Nephron (organoid): ENCODE measurements at regions not wholly inside any gene's neighbourhood (a gene's known extent, or its start where the extent isn't known, plus 50 kb on each side); places are given as distances from the start of the nearest gene placed in this dataset.
A peak's percentile ranks its signal among the peaks of the same experiment; 100 is the strongest.

ENCODE experiments used
- H3K27ac Mint-ChIP-seq, 3 experiments: 2 replicates each; pipeline ENCODE4 v1.8.0; 2020; ENCODE audit warnings: mixed read lengths in 3 of 3, mild to moderate bottlenecking in 2 of 3, moderate library complexity in 1 of 3
- H3K27me3 Mint-ChIP-seq: 2 replicates; pipeline ENCODE4 v1.8.0; 2021; ENCODE audit warnings: low read depth, mild to moderate bottlenecking, moderate library complexity, mixed read lengths
- H3K36me3 Mint-ChIP-seq: 2 replicates; pipeline ENCODE4 v1.8.0; 2020; ENCODE audit warnings: low read depth, mixed read lengths
- H3K4me1 Mint-ChIP-seq: 2 replicates; pipeline ENCODE4 v1.8.0; 2020; ENCODE audit warnings: mixed read lengths
- H3K4me3 Mint-ChIP-seq, 3 experiments: 2 replicates each; pipeline ENCODE4 v1.8.0; 2020; ENCODE audit warnings: mild to moderate bottlenecking in 3 of 3, mixed read lengths in 3 of 3, moderate library complexity in 2 of 3
- H3K9me3 Mint-ChIP-seq: 2 replicates; pipeline ENCODE4 v1.8.0; 2020; ENCODE audit warnings: mixed read lengths
- CTCF ChIP-seq, 3 experiments: fragments of 200-600 bp; sonication (generic); IDR thresholded peaks; one replicate each; pipeline ENCODE4 v1.5.0; 2021; ENCODE audit warnings: antibody characterized with exemption in 3 of 3; ENCODE audit not compliant: unreplicated experiment in 3 of 3

DNA sequence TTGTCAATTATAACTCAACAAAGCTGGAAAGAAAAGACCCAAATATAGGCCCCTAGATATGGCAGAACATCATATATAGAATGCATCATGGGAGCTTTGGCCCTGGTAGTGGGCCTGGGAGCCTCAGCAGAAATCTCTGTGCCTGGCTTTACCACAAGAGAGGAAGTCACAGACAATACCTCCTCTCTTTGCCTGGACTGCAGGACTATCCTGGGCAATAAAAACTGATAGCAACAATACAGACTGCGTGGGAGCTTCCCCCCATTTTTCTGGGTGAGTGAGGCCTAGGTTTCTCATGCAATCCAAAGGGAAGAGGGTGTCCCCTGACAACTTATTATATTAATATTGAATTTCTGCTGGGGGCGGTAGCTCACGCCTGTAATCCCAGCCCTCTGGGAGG is 64.0 kb upstream of the NFKB1 start:
- Mint-ChIP-seq H3K27ac (no peak overlapping the region), H3K4me3 (no peak overlapping the region), H3K36me3 (peaks cover 9% of the 10 kb centered on the region), H3K4me1 (peaks cover 20% of the 10 kb centered on the region), H3K9me3 (peaks cover 20% of the 10 kb centered on the region), H3K27me3 (no peaks in the 10 kb centered on the region)
- no peak for TF ChIP-seq CTCF (IDR thresholded peaks at IDR 0.05; ENCODE audit: unreplicated experiment in 3 of 3)

DNA sequence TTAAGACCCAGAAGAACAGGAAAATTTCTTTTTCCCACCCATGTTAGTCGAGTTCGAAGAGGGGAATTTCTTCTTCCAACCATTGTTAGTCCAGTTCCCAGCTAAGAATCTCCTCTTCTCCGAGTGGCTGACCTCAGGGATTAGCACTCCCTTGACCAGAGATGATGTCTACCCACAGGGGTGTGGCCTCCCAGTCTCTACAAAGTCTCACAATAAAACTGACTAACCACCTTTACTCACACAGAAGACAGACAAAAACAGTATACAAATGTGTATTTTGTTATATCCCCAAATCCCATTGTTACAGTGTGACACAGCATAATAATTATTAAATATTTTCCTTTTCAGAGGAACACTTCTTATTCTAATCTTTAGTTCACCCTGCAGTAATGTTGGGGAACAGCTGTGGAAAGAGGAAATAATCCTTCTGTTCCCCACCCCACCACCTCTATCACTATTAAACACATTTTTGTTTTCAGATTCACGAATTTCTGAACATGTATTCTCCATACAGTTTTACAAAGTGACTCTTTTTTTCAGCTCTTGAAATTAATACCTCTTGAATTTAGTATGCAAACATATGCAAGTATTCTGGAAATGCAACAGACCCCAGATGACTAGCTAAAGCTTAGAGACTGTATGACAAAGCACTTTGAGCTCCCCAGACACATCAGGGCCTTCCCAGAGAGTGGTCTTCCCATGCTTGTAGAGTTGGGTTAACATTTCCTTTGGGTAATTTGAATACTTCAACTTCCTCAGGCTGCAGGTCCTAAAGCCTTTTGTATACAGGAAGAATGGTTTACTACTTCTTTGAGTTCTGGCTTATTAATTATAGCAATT is 62.5 kb upstream of the NFKB1 start:
- peaks cover 20% of the 10 kb centered on the region for H3K4me1 Mint-ChIP-seq
- no peak for TF ChIP-seq CTCF (IDR thresholded peaks at IDR 0.05; ENCODE audit: unreplicated experiment in 3 of 3)
- peak overlapping the region in 1 of 3 experiments; percentile 86 for H3K27ac Mint-ChIP-seq
- H3K27me3 Mint-ChIP-seq, result no peaks in the 10 kb centered on the region
- H3K9me3 Mint-ChIP-seq, result peaks cover 17% of the 10 kb centered on the region
- no peak overlapping the region for H3K4me3 Mint-ChIP-seq
- peaks cover 6% of the 10 kb centered on the region for H3K36me3 Mint-ChIP-seq

DNA sequence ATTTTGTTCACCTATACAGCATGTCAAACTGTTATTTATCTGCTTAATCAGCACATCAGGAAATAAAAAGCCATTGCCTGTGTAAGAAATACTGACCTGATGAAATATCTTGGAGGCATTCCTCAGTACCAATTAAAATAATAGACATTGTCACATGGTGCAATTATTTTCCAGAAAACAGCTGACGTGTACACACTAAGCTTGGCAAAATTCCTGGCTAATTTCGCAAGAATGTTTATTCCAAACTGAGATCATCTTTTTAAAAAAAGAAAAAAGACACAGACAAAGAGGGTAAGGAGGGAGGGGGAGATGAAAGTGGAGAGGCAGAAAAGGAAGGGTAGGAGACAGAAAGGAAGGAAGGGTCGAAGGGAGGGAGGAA is 61.9 kb upstream of the NFKB1 start:
- Mint-ChIP-seq H3K27ac (peak overlapping the region; percentile 48 to 86 (median 71)), H3K36me3 (peaks cover 5% of the 10 kb centered on the region), H3K27me3 (no peaks in the 10 kb centered on the region), H3K9me3 (peaks cover 12% of the 10 kb centered on the region), H3K4me1 (peaks cover 20% of the 10 kb centered on the region), H3K4me3 (peak overlapping the region in 1 of 3 experiments; percentile 26)
- TF ChIP-seq CTCF (IDR thresholded peaks at IDR 0.05; ENCODE audit: unreplicated experiment in 3 of 3), result no peak

- Mint-ChIP-seq H3K27ac (peak overlapping the region in 2 of 3 experiments; percentile 71 to 86), H3K4me1 (peaks cover 20% of the 10 kb centered on the region), H3K9me3 (peaks cover 8% of the 10 kb centered on the region), H3K27me3 (no peaks in the 10 kb centered on the region), H3K36me3 (no peaks in the 10 kb centered on the region), H3K4me3 (no peak overlapping the region)
- no peak for TF ChIP-seq CTCF (IDR thresholded peaks at IDR 0.05; ENCODE audit: unreplicated experiment in 3 of 3)
These were observed 61.3 kb upstream of the NFKB1 start for GRCh38 chr4:102439812-102440211.

GRCh38 chr4:102440498-102440897 is 60.7 kb upstream of the NFKB1 start:
- Mint-ChIP-seq H3K27me3 (no peaks in the 10 kb centered on the region), H3K9me3 (peaks cover 6% of the 10 kb centered on the region), H3K4me1 (peaks cover 20% of the 10 kb centered on the region), H3K27ac (no peak overlapping the region), H3K4me3 (no peak overlapping the region), H3K36me3 (no peaks in the 10 kb centered on the region)
- TF ChIP-seq CTCF (IDR thresholded peaks at IDR 0.05; ENCODE audit: unreplicated experiment in 3 of 3), result no peak
